HEK293T (cell line): ENCODE measurements at regions not wholly inside any gene's neighbourhood (a gene's known extent, or its start where the extent isn't known, plus 50 kb on each side); places are given as distances from the start of the nearest gene placed in this dataset.

Source experiments
- CTCF ChIA-PET: fragments of 350-600 bp; formaldehyde crosslinking; extraction: SDS; loops from one replicate; lab custom pipeline; 2021; ENCODE audit warnings: antibody characterized with exemption, inconsistent platforms; lab: Yijun Ruan, JAX
- POLR2A ChIA-PET: fragments of 350-600 bp; formaldehyde crosslinking; extraction: SDS; loops from one replicate; lab custom pipeline; 2020; ENCODE audit warnings: antibody characterized with exemption, inconsistent platforms; lab: Yijun Ruan, JAX
- DNase-seq: peaks from one replicate; pipeline ENCODE4 v3.0.0; 2012; ENCODE audit warnings: mixed read lengths; ENCODE audit errors: extremely low spot score
- ARNT ChIP-seq: fragments of 450-650 bp; IDR thresholded peaks from 2 replicates; pipeline ENCODE4 v1.6.1; 2017; ENCODE audit warnings: mild to moderate bottlenecking
- BHLHE40 ChIP-seq: fragments of 450-650 bp; IDR thresholded peaks from 2 replicates; pipeline ENCODE4 v1.6.1; 2016; ENCODE audit warnings: mild to moderate bottlenecking, moderate library complexity, borderline replicate concordance
- CTBP1 ChIP-seq: fragments of 450-650 bp; IDR thresholded peaks from 2 replicates; pipeline ENCODE4 v1.6.1; 2016; ENCODE audit warnings: borderline replicate concordance
- ELF4 ChIP-seq: fragments of 450-650 bp; IDR thresholded peaks from 2 replicates; pipeline ENCODE4 v1.6.1; 2017; ENCODE audit warnings: antibody characterized with exemption
- FOXA1 ChIP-seq: fragments of 450-650 bp; IDR thresholded peaks from 2 replicates; pipeline ENCODE4 v1.6.1; 2016; ENCODE audit warnings: mild to moderate bottlenecking
- FOXK2 ChIP-seq: fragments of 450-650 bp; IDR thresholded peaks from 2 replicates; pipeline ENCODE4 v1.6.1; 2016; ENCODE audit warnings: mild to moderate bottlenecking
- FOXM1 ChIP-seq: fragments of 450-650 bp; IDR thresholded peaks from 2 replicates; pipeline ENCODE4 v1.6.1; 2017; ENCODE audit warnings: mild to moderate bottlenecking, borderline replicate concordance
- HDGF ChIP-seq: fragments of 450-650 bp; IDR thresholded peaks from 2 replicates; pipeline ENCODE4 v1.6.1; 2017; ENCODE audit warnings: antibody characterized with exemption, borderline replicate concordance
- L3MBTL2 ChIP-seq: fragments of 450-650 bp; conservative IDR thresholded peaks from 2 replicates; pipeline ENCODE4 v1.6.1; 2016; ENCODE audit warnings: mild to moderate bottlenecking
- LEF1 ChIP-seq: fragments of 450-650 bp; IDR thresholded peaks from 2 replicates; pipeline ENCODE4 v1.6.1; 2017; ENCODE audit warnings: mild to moderate bottlenecking, borderline replicate concordance
- NFRKB ChIP-seq: fragments of 450-650 bp; IDR thresholded peaks from 2 replicates; pipeline ENCODE4 v1.6.1; 2016; ENCODE audit warnings: mild to moderate bottlenecking, moderate library complexity
- SP1 ChIP-seq: fragments of 450-650 bp; IDR thresholded peaks from 2 replicates; pipeline ENCODE4 v1.6.1; 2017
- SUZ12 ChIP-seq: fragments of 450-650 bp; IDR thresholded peaks from 2 replicates; pipeline ENCODE4 v1.6.1; 2016; ENCODE audit warnings: mild to moderate bottlenecking
- TARDBP ChIP-seq: fragments of 450-650 bp; IDR thresholded peaks from 2 replicates; pipeline ENCODE4 v1.6.1; 2016
- ZNF384 ChIP-seq: fragments of 450-650 bp; IDR thresholded peaks from 2 replicates; pipeline ENCODE4 v1.6.1; 2016
- TF ChIP-seq, protein P1 (sequence below): fragments of 450-650 bp; IDR thresholded peaks from 2 replicates; pipeline ENCODE4 v1.6.1; 2016

DNA sequence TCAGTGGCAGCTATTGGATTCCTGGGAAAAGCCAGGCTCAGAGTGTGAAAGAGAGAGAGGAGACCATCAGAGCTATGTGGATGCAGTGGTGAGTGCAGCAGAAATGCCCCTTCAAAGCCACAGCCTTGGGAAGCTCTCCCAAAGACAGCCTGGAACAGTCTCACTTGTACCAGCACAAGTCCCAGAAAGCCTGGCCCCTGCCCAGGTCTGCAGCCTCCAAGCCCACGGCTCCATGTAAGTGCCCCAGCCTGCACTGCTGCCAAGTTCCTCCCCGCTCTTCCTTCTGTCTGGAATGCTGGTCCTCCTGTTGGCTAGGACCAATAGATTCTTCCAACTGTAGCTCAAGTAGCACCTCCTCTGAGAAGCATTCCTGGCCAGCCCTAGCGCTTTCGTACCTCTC, 539.7 kb downstream of the MIAT start:
- DNase-seq: no peak
- ChIA-PET CTCF (interaction anchor here (0.6 kb wide), 1 partner anchor 43 kb away, joined by 3 read pairs; no protein-coding TSS in a partner anchor), POLR2A (interaction anchor here (0.6 kb wide), 1 partner anchor 10 kb away, joined by 3 read pairs; no protein-coding TSS in a partner anchor)
- no peak for TF ChIP-seq BHLHE40
- TF ChIP-seq, protein P1, sequence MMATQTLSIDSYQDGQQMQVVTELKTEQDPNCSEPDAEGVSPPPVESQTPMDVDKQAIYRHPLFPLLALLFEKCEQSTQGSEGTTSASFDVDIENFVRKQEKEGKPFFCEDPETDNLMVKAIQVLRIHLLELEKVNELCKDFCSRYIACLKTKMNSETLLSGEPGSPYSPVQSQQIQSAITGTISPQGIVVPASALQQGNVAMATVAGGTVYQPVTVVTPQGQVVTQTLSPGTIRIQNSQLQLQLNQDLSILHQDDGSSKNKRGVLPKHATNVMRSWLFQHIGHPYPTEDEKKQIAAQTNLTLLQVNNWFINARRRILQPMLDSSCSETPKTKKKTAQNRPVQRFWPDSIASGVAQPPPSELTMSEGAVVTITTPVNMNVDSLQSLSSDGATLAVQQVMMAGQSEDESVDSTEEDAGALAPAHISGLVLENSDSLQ: no peak
- no peak for TF ChIP-seq ZNF384
- TF ChIP-seq TARDBP: no peak
- no peak for TF ChIP-seq LEF1
- TF ChIP-seq ARNT: no peak
- TF ChIP-seq SUZ12: no peak
- no peak for TF ChIP-seq FOXK2
- TF ChIP-seq NFRKB: no peak
- no peak for TF ChIP-seq CTBP1
- TF ChIP-seq SP1: no peak
- TF ChIP-seq FOXM1: no peak
- TF ChIP-seq ELF4: no peak
- TF ChIP-seq HDGF: no peak

DNA sequence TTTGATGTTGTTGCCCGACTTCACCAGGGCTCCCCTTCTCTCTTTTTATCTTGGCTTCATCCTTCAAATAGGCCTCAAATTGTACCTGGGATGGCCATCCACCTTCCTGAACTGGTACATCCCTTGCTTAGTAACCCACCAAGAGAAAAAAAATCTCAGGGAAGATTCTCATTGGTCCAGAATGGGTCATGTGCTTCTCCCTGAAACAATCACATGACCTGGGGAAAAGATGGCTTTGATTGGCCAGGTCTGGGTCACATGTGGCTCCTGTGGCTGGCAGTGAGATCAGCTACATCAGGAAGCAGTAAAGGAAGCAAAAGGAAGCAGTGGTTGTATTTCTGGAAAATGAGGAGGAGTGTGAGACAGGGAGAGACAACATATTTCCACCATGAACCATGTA, 540.2 kb downstream of the MIAT start:
- TF ChIP-seq SUZ12 (no peak), LEF1 (no peak), L3MBTL2 (no peak), ZNF384 (no peak), FOXA1 (no peak), ELF4 (no peak)
- CTCF ChIA-PET: interaction anchor here (0.6 to 0.7 kb wide), 2 partner anchors 43 to 823 kb away, joined by 3 read pairs; no protein-coding TSS in a partner anchor
- POLR2A ChIA-PET: no interaction called here
- no peak for DNase-seq

GRCh38 chr22:27198518-27199035, 541.2 kb downstream of the MIAT start:
- DNase-seq: no peak
- TF ChIP-seq LEF1: no peak
- no peak for TF ChIP-seq SP1
- no peak for TF ChIP-seq FOXA1
- TF ChIP-seq ZNF384: no peak
- TF ChIP-seq ELF4: no peak
- no peak for TF ChIP-seq NFRKB
- TF ChIP-seq FOXK2: no peak
- no peak for TF ChIP-seq TARDBP
- no peak for TF ChIP-seq L3MBTL2
- no peak for TF ChIP-seq BHLHE40
- TF ChIP-seq SUZ12: no peak
- POLR2A ChIA-PET: no interaction called here
- CTCF ChIA-PET: no interaction called here

DNA sequence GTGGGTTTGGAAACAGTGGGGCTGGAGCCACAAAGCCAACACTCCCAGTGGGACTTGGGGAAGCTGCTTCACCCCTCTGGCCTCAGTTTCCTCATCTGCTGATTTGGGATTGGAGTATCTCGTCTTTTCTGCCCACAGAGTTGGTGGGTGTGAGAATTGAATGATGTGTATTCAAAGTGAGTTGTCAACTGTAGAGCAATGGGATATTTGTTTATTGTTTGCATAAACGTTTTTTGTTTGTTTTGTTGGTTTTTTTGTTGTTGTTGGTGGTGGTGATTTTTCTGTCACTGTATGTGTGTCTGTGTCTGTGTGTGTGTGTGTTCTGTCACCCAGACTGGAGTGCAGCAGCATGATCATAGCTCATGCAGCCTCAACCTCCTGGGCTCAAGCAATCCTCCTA, 542.0 kb downstream of the MIAT start:
- ChIA-PET POLR2A (interaction anchor here (1.0 kb wide), 1 partner anchor 13 kb away, joined by 3 read pairs; no protein-coding TSS in a partner anchor), CTCF (interaction anchor here (0.6 kb wide), 1 partner anchor 239 kb away, joined by 3 read pairs; no protein-coding TSS in a partner anchor)
- no peak for TF ChIP-seq LEF1
- TF ChIP-seq FOXK2: no peak
- TF ChIP-seq ELF4: no peak
- TF ChIP-seq BHLHE40: no peak
- no peak for TF ChIP-seq L3MBTL2
- no peak for DNase-seq

DNA sequence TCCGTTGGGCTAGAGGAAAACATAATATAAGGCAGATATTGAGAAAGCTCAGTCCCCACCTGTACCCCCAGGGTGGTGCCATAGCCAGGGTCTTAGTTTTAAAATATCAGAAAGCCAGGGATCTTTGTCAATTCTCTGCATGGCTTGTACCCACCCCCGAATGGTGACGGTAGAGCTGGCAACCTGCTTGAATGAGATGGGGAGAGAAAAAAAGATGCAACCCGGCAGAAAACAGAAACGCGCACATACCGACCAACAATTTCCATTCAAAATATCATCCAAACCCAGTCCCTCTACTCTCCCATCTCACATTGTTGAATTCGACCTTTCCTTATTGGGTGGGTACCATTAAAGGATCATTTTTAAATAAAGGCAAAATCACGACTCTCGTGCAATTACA, 543.9 kb downstream of the MIAT start:
- TF ChIP-seq NFRKB: no peak
- no peak for TF ChIP-seq FOXA1
- no peak for TF ChIP-seq SUZ12
- TF ChIP-seq TARDBP: no peak
- TF ChIP-seq, protein P1: no peak
- TF ChIP-seq SP1: no peak
- TF ChIP-seq FOXM1: no peak
- no peak for DNase-seq
- ChIA-PET CTCF (no interaction called here), POLR2A (interaction anchor here (0.7 kb wide), 1 partner anchor 11 kb away, joined by 3 read pairs; no protein-coding TSS in a partner anchor)

DNA sequence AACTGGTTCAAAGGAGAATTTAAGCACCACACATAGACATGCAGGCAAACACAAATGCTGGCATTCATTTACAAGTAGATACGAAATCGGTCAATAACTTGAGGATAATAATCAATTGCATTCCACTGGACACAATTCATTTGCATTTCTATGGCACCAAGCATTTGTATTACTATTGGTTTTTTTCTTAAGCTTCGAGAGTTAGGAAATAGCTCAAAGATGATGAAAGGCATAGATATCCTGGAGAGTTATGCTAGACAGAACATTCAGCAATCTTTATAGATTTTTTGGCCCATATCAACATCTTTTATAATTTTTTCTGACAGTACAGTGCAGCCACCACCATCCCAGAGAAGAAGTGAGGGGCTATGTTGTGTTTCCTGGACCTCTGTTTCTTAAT, 544.4 kb downstream of the MIAT start:
- POLR2A ChIA-PET: no interaction called here
- CTCF ChIA-PET: no interaction called here
- TF ChIP-seq, protein P1: no peak
- TF ChIP-seq ZNF384: no peak
- no peak for TF ChIP-seq NFRKB
- no peak for TF ChIP-seq SP1
- no peak for TF ChIP-seq FOXM1
- no peak for TF ChIP-seq L3MBTL2
- no peak for TF ChIP-seq ARNT
- TF ChIP-seq BHLHE40: no peak
- no peak for DNase-seq
